Esophagus squamous epithelium (tissue), 4 donors: ENCODE measurements at regions not wholly inside any gene's neighbourhood (a gene's known extent, or its start where the extent isn't known, plus 50 kb on each side); places are given as distances from the start of the nearest gene placed in this dataset.

Experiments used
- CTCF ChIP-seq, 6 experiments: fragments of 450-650 bp in 4 of 6; fragments of 200-600 bp in 2 of 6; sonication (generic) in 2 of 6; IDR thresholded peaks; one replicate each; pipeline ENCODE4 v1.5.1; 2016 to 2019; ENCODE audit warnings: antibody characterized with exemption in 6 of 6, mild to moderate bottlenecking in 4 of 6, moderate library complexity in 4 of 6
- POLR2A ChIP-seq, 4 donors: fragments of 450-650 bp; IDR thresholded peaks; one replicate each; pipeline ENCODE4 v1.6.1; 2017; ENCODE audit warnings: antibody characterized with exemption in 4 of 4, mild to moderate bottlenecking in 4 of 4, moderate library complexity in 3 of 4

GRCh38 chr9:135365013-135365768 is 114.4 kb upstream of the PPP1R26 start:
- no peak for TF ChIP-seq CTCF (IDR thresholded peaks at IDR 0.05)
- no peak for TF ChIP-seq POLR2A (IDR thresholded peaks at IDR 0.05)
